ENCODE measurements at regions not wholly inside any gene's neighbourhood (a gene's known extent, or its start where the extent isn't known, plus 50 kb on each side); places are given as distances from the start of the nearest gene placed in this dataset.

GRCh38 chr2:215851082-215851481 lies 162.3 kb downstream of the MREG start:
- TF ChIP-seq CTCF (IDR thresholded peaks at IDR 0.05): no peak
- Histone ChIP-seq H3K4me1 (ENCODE audit: control insufficient read depth in 1 of 2, insufficient read depth in 1 of 2, low read depth in 1 of 2, low read length in 1 of 2) (no peaks in the 10 kb centered on the region), H3K9me3 (no peaks in the 10 kb centered on the region), H3K27me3 (no peaks in the 10 kb centered on the region), H3K4me3 (ENCODE audit: low read depth in 1 of 2, low read length in 1 of 2) (no peak overlapping the region), H3K27ac (no peak overlapping the region), H3K36me3 (no peaks in the 10 kb centered on the region)

- H3K27ac ChIP-seq: no peak overlapping the region
- no peaks in the 10 kb centered on the region for H3K9me3 ChIP-seq
- H3K27me3 ChIP-seq: no peaks in the 10 kb centered on the region
- no peaks in the 10 kb centered on the region for H3K4me1 ChIP-seq (ENCODE audit: control insufficient read depth in 1 of 2, insufficient read depth in 1 of 2, low read depth in 1 of 2, low read length in 1 of 2)
- TF ChIP-seq CTCF (IDR thresholded peaks at IDR 0.05): no peak
- no peaks in the 10 kb centered on the region for H3K36me3 ChIP-seq
- H3K4me3 ChIP-seq (ENCODE audit: low read depth in 1 of 2, low read length in 1 of 2): no peak overlapping the region
Observed at GRCh38 chr2:215850380-215850779, 163.0 kb downstream of the MREG start.

DNA sequence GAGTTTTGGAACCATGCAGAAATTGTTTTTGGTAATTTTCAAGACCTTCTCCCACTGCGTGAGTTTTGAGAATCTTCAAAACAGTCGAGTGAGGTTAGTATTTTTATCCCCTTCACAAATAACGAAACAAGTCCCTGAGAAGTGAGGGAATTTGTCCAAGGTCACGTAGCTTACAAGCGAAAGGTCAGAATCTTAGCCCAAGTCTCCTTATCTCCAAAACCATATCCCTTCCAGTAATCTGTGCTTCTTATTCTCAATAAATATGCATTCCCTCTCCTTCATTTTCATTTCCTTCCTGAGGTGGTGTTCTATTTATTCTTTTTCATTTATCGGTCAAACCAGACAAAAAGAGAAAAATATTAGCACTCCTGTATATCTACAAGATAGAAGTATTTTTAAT lies 163.6 kb downstream of the MREG start:
- H3K4me1 ChIP-seq (ENCODE audit: control insufficient read depth in 1 of 2, insufficient read depth in 1 of 2, low read depth in 1 of 2, low read length in 1 of 2): no peaks in the 10 kb centered on the region
- H3K36me3 ChIP-seq: no peaks in the 10 kb centered on the region
- TF ChIP-seq CTCF (IDR thresholded peaks at IDR 0.05): no peak
- no peak overlapping the region for H3K27ac ChIP-seq
- H3K27me3 ChIP-seq: no peaks in the 10 kb centered on the region
- H3K4me3 ChIP-seq (ENCODE audit: low read depth in 1 of 2, low read length in 1 of 2): no peak overlapping the region
- H3K9me3 ChIP-seq: no peaks in the 10 kb centered on the region

DNA sequence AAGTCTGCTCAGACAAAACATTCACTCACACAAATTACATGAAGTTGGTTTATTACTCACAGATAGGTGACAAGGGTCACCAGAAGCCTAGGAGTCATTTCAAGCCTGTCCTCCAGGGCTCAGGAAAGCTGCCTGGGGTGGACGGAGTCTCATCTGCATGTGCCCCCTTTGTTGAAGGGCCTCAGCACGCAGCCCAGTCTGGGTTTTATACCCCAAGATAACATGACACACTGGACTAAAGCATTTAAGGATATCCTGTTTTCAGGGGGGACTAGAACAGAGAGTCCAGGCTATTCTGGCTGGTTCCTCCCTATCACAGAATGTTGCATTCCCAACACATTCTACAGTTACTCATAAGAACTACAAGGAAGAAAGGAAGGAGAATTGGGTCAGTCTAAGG lies 164.7 kb downstream of the MREG start:
- no peaks in the 10 kb centered on the region for H3K4me1 ChIP-seq (ENCODE audit: control insufficient read depth in 1 of 2, insufficient read depth in 1 of 2, low read depth in 1 of 2, low read length in 1 of 2)
- H3K27ac ChIP-seq: no peak overlapping the region
- no peaks in the 10 kb centered on the region for H3K27me3 ChIP-seq
- no peaks in the 10 kb centered on the region for H3K36me3 ChIP-seq
- no peaks in the 10 kb centered on the region for H3K9me3 ChIP-seq
- TF ChIP-seq CTCF (IDR thresholded peaks at IDR 0.05): no peak
- H3K4me3 ChIP-seq (ENCODE audit: low read depth in 1 of 2, low read length in 1 of 2): no peak overlapping the region

- H3K4me1 ChIP-seq (ENCODE audit: control insufficient read depth in 1 of 2, insufficient read depth in 1 of 2, low read depth in 1 of 2, low read length in 1 of 2): no peaks in the 10 kb centered on the region
Observed at GRCh38 chr2:215848146-215848545, 165.2 kb downstream of the MREG start.

More at GRCh38 chr2:215848146-215848545, 165.2 kb downstream of the MREG start:
- no peak for TF ChIP-seq CTCF (IDR thresholded peaks at IDR 0.05)
- Histone ChIP-seq H3K36me3 (no peaks in the 10 kb centered on the region), H3K4me3 (ENCODE audit: low read depth in 1 of 2, low read length in 1 of 2) (no peak overlapping the region), H3K9me3 (no peaks in the 10 kb centered on the region), H3K27ac (no peak overlapping the region), H3K27me3 (no peaks in the 10 kb centered on the region)
